ENCODE measurements at regions not wholly inside any gene's neighbourhood (a gene's known extent, or its start where the extent isn't known, plus 50 kb on each side); places are given as distances from the start of the nearest gene placed in this dataset.

- no peak for TF ChIP-seq POLR2AphosphoS5 (IDR thresholded peaks at IDR 0.05)
- no peak for TF ChIP-seq CTCF (IDR thresholded peaks at IDR 0.05)
- no peak for TF ChIP-seq POLR2A (IDR thresholded peaks at IDR 0.05)
- no peak for TF ChIP-seq EP300 (IDR thresholded peaks at IDR 0.05)
Observed at GRCh38 chr3:157667493-157667892, 164.3 kb upstream of the VEPH1 start.

Data from upper lobe of left lung (tissue), 4 donors.